CD4-positive, alpha-beta T cell (primary cell): ENCODE measurements at regions not wholly inside any gene's neighbourhood (a gene's known extent, or its start where the extent isn't known, plus 50 kb on each side); places are given as distances from the start of the nearest gene placed in this dataset.

Source experiments
- ATAC-seq: fragments of 200-7000 bp; cut with Tn5 transposase; one replicate; pipeline ENCODE4 v1.10.0; 2022; ENCODE audit warnings: mild to moderate bottlenecking; ENCODE audit not compliant: poor library complexity
- CTCF ChIA-PET: fragments of 350-600 bp; sonication (Branson Sonifier 250); formaldehyde crosslinking; loops from one replicate; lab custom pipeline; 2021; ENCODE audit warnings: antibody characterized with exemption, inconsistent platforms; lab: Charles Lee
- POLR2A ChIA-PET: fragments of 350-600 bp; sonication (Branson Sonifier 250); formaldehyde crosslinking; loops from one replicate; lab custom pipeline; 2021; ENCODE audit warnings: antibody characterized with exemption, inconsistent platforms; lab: Charles Lee
- DNase-seq, 14 experiments: peaks; one replicate each; pipeline ENCODE4 v3.0.0-alpha.2; 2013 to 2020; ENCODE audit warnings: mixed read lengths in 2 of 14
- H3K27ac ChIP-seq, 2 donors: one replicate each; pipeline versions ENCODE4 v1.5.1 to v1.7.0; 2013; ENCODE audit warnings: low read length in 2 of 2, low read depth in 1 of 2, mild to moderate bottlenecking in 1 of 2
- H3K27me3 ChIP-seq, 2 experiments: 1 replicate in 1 of 2; 2 replicates in 1 of 2; pipeline versions ENCODE4 v1.6.1 to v1.7.0; 2013; ENCODE audit warnings: low read length in 2 of 2, control low read depth in 1 of 2, mild to moderate bottlenecking in 1 of 2, moderate library complexity in 1 of 2; ENCODE audit not compliant: insufficient read depth in 2 of 2, control insufficient read depth in 1 of 2
- H3K36me3 ChIP-seq: one replicate; pipeline ENCODE4 v1.6.1; 2013; ENCODE audit warnings: low read length, control low read depth; ENCODE audit not compliant: insufficient read depth
- H3K4me1 ChIP-seq: one replicate; pipeline ENCODE4 v1.6.1; 2013; ENCODE audit warnings: low read length, control low read depth; ENCODE audit not compliant: insufficient read depth
- H3K4me3 ChIP-seq: one replicate; pipeline ENCODE4 v1.5.1; 2013; ENCODE audit warnings: mild to moderate bottlenecking, low read length, moderate library complexity
- H3K9me3 ChIP-seq, 2 experiments: 1 replicate in 1 of 2; 2 replicates in 1 of 2; pipeline versions ENCODE4 v1.6.1 to v1.7.0; 2013; ENCODE audit warnings: low read length in 2 of 2, mild to moderate bottlenecking in 2 of 2, control low read depth in 1 of 2, moderate library complexity in 1 of 2; ENCODE audit not compliant: control insufficient read depth in 1 of 2, insufficient read depth in 1 of 2
- H3K27ac Mint-ChIP-seq: one replicate; pipeline ENCODE4 v1.8.0; 2020; ENCODE audit warnings: mixed read lengths
- H3K27me3 Mint-ChIP-seq: one replicate; pipeline ENCODE4 v1.8.0; 2021; ENCODE audit warnings: mixed read lengths
- H3K36me3 Mint-ChIP-seq: one replicate; pipeline ENCODE4 v1.8.0; 2021; ENCODE audit warnings: low read depth, mixed read lengths
- H3K4me1 Mint-ChIP-seq: one replicate; pipeline ENCODE4 v1.8.0; 2021; ENCODE audit warnings: low read depth, mixed read lengths
- H3K4me3 Mint-ChIP-seq: one replicate; pipeline ENCODE4 v1.8.0; 2020; ENCODE audit warnings: mild to moderate bottlenecking, mixed read lengths
- H3K9me3 Mint-ChIP-seq: one replicate; pipeline ENCODE4 v1.8.0; 2020; ENCODE audit warnings: mixed read lengths
- CTCF ChIP-seq: fragments of 200-600 bp; IDR thresholded peaks from one replicate; pipeline ENCODE4 v1.8.0; 2022; ENCODE audit warnings: antibody characterized with exemption, mild to moderate bottlenecking
- intact Hi-C, 2 experiments: fragments of 100-400 bp; cut with DNase I in 1 of 2; cut with micrococcal nuclease in 1 of 2; formaldehyde crosslinking; loops; one replicate each; pipeline versions ENCODE4 v1.15.1 to v1.9.0; 2023 to 2025; cut with DNase I, micrococcal nuclease

- Mint-ChIP-seq H3K27ac (no peak overlapping the region), H3K4me3 (no peak overlapping the region), H3K27me3 (no peaks in the 10 kb centered on the region), H3K4me1 (no peaks in the 10 kb centered on the region), H3K36me3 (no peaks in the 10 kb centered on the region), H3K9me3 (peaks cover 4% of the 10 kb centered on the region)
- Histone ChIP-seq H3K9me3 (no peaks in the 10 kb centered on the region), H3K27me3 (no peaks in the 10 kb centered on the region), H3K4me1 (no peaks in the 10 kb centered on the region), H3K4me3 (no peak overlapping the region), H3K36me3 (no peaks in the 10 kb centered on the region), H3K27ac (no peak overlapping the region)
- intact Hi-C loops = no loop called here
- ATAC-seq (no peak), DNase-seq (no peak)
- CTCF ChIA-PET = no interaction called here
- no peak for TF ChIP-seq CTCF
- POLR2A ChIA-PET = no interaction called here
Observed at GRCh38 chr5:105132581-105132980, 1570.0 kb upstream of the NUDT12 start.

DNA sequence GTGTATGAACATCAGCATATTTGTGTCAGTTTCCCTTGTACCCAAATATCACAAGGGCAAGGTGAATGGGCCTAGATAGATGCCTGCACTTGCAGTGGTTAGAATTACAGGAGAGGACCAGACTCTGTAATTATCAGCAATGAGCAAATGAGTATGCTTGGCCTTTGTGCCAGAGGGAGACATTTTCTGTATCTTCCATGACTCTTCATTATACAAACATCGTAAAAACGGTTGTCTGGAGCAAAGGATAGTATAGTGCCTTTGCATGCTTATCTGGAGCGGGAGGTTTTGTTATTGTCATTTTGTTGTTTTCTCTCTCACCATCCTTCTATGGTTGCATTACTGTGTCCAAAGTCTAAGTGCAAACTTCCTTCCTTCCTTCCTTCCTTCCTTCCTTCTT, 1568.5 kb upstream of the NUDT12 start:
- Histone ChIP-seq H3K36me3 (no peaks in the 10 kb centered on the region), H3K4me3 (no peak overlapping the region), H3K4me1 (no peaks in the 10 kb centered on the region), H3K27ac (no peak overlapping the region), H3K9me3 (no peaks in the 10 kb centered on the region), H3K27me3 (no peaks in the 10 kb centered on the region)
- H3K4me3 Mint-ChIP-seq = no peak overlapping the region
- TF ChIP-seq CTCF = no peak
- ATAC-seq (no peak), DNase-seq (no peak)
- ChIA-PET CTCF (no interaction called here), POLR2A (no interaction called here)
- peaks cover 5% of the 10 kb centered on the region for H3K9me3 Mint-ChIP-seq
- H3K27ac Mint-ChIP-seq = no peak overlapping the region
- no peaks in the 10 kb centered on the region for H3K36me3 Mint-ChIP-seq
- intact Hi-C loops = no loop called here
- H3K27me3 Mint-ChIP-seq = no peaks in the 10 kb centered on the region
- no peaks in the 10 kb centered on the region for H3K4me1 Mint-ChIP-seq

DNA sequence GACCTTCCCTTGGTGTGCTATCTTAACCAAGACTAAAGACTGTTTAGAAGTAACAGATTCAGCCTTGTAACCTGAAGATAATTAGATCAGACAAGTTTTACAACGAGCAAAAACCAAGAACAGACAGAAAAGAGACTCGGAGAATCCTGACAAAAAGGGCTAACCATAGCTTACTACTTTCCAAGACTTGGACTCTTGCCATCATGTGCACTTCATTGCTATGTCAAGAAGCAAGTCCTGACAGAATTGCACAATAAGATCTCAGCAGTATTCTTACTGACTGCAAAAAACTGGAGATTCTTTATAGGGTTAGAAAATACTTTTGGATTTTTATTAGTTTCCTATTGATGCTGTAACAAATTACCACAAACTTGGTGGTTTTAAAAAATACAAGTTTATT, 1539.0 kb upstream of the NUDT12 start:
- CTCF ChIA-PET = no interaction called here
- Histone ChIP-seq H3K27ac (no peak overlapping the region), H3K4me1 (no peaks in the 10 kb centered on the region), H3K4me3 (no peak overlapping the region), H3K27me3 (no peaks in the 10 kb centered on the region), H3K9me3 (peaks cover 0 to 4% of the 10 kb centered on the region in 2 experiments), H3K36me3 (no peaks in the 10 kb centered on the region)
- no peak overlapping the region for H3K4me3 Mint-ChIP-seq
- no peak for TF ChIP-seq CTCF
- POLR2A ChIA-PET = no interaction called here
- H3K4me1 Mint-ChIP-seq = no peaks in the 10 kb centered on the region
- ATAC-seq = no peak
- peaks cover 6% of the 10 kb centered on the region for H3K9me3 Mint-ChIP-seq
- intact Hi-C loops = no loop called here
- no peak overlapping the region for H3K27ac Mint-ChIP-seq
- DNase-seq = no peak
- H3K36me3 Mint-ChIP-seq = no peaks in the 10 kb centered on the region
- H3K27me3 Mint-ChIP-seq = no peaks in the 10 kb centered on the region
